GM18520 (cell line): ENCODE measurements at regions not wholly inside any gene's neighbourhood (a gene's known extent, or its start where the extent isn't known, plus 50 kb on each side); places are given as distances from the start of the nearest gene placed in this dataset.
A peak's percentile ranks its signal among the peaks of the same experiment; 100 is the strongest.

Experiments
- ATAC-seq: cut with Tn5 transposase; IDR thresholded peaks from one replicate; pipeline ENCODE4 v1.9.1; 2021; ENCODE audit not compliant: unreplicated experiment

DNA sequence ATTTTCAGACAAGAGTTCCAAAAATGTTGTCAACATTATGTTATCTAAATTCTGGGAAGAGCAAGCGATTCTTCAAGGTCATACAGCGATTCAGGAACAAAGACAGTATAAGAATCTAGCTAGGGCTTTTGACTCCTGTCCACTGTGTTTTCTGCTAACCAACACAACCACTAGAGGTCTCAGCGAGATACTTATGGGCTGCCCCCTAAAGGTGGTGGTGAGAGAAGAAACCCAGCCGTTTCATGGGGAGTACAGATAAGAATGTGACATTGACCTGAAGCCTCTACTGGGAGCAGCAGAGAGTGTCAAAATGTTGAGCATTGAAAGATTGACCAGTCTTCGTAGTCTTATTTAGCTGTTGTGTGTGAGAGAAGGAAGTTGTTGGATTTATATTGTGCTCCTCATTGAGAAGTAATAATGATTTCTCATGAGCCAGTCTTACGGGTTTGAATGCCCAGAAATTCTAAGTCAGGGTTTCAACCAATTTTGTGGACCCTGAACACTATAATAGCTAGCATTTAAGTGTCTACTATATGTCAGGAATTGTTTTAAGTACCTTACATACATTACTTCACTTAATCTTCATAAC, 168.3 kb downstream of the SPRY1 start:
- ATAC-seq = peak; percentile 94

DNA sequence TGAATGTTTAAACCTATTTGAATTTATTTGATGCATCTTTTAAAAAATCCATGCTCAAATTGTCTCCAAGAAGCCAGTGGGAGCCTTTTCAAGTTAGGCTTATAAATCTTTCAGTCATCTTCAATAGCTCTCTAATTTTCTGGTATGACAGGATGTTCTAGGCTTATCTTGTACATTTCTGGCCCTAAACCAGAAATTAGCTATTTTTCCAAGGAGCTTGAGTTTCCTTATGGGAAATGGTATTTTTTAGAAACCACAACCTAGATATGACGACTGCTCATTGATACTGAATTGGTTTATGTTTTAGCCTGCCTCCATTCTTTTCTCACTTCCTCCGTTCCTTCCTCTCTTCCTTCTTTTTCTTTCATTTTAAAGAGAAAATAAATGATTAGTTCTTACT, 172.3 kb downstream of the SPRY1 start:
- ATAC-seq = no peak

DNA sequence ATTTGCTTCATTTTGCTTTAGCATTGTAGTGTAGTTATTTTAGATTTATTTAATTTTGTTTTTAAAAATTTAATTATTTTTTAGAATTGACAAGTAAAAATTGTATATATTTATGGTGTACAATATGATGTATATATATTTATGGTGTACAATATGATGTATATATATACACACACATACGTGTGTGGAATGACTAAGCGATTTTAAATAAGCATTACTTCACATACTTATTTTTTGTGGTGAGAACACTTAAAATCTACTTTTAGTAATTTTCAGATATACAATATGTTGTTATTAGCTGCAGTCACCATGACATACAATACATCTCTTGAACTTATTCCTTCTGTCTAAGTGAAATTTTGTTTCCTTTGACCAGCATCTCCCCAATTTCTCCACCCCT, 172.9 kb downstream of the SPRY1 start:
- ATAC-seq = no peak

DNA sequence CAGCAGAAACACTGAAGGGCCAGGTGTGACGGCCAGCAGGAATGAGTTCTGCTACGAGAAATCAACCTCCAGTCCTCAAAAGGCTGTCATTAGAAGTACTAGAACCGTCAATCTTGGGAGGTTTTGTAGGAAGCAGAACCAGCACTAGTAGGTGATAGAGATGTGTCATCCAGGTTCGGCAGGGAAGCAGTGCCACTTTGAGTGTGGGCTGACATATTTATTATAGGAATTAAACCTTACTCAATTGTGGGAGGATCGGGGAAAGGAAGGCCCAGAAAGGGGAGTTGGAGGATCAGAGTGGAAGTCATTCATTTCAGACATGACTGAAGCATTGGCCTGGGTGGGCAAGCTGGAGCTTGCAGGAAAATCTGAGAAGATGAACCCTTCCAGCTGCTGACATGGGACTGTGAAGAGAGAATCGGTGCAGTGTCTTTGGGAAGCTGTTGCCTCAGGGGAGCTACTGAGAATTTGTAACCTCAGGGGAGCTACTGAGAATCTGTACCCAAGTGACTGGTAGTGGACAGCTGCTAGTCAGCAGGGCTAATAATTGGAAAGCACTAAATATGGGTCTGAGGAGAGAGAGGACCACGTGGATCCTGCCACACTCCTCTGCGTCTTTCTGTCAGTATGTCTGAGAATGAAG, 177.4 kb downstream of the SPRY1 start:
- no peak for ATAC-seq

DNA sequence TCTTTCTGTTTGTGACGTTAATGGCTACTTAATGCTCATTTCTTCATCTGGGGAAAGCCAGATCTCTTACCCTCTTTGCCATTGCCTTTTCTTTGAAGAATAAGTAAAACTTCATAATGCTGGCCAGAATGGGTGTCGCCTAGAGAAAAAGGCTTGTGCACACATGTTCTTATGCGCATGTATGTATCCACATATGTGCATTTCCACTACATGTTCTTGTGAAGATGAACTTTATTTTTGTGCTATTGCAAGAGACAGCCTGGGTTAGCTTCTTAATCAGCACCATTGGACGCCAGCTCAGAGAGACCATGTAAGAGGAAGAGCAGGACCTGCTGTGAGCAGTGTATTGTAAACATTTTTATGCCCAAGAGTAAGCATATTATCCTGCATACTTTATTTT, 178.7 kb downstream of the SPRY1 start:
- no peak for ATAC-seq

DNA sequence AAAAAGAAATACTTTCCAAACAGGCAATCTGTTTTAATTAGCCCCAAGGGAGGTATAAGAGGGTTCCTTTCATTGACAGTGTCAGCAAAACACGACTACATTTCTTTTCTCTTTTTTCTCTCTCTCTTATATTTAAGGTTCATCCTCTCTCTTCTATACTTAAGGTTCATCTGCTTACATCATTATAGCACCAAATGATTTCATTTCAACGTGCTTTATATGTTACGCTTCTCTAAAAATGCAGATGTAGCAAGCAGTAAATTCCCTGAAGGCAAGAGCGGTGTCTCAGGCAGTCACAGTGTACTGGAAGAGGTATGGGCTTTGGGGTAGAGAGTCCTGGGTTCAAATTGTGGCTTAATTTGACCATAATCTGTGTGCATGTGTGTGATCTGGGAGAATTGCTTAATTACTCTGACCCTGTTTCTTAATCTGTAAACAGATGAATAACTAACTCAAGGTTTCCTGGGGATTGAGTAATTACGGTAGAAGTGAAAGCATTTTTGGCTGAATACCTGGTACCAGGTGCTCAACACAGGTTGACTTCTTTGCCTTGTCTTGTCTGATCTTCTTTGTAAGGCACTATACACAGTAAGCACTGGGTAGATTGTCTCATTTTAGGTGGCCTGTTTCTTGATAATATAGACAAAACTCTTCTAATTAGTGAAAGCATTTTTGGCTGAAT, 180.8 kb downstream of the SPRY1 start:
- ATAC-seq = no peak

DNA sequence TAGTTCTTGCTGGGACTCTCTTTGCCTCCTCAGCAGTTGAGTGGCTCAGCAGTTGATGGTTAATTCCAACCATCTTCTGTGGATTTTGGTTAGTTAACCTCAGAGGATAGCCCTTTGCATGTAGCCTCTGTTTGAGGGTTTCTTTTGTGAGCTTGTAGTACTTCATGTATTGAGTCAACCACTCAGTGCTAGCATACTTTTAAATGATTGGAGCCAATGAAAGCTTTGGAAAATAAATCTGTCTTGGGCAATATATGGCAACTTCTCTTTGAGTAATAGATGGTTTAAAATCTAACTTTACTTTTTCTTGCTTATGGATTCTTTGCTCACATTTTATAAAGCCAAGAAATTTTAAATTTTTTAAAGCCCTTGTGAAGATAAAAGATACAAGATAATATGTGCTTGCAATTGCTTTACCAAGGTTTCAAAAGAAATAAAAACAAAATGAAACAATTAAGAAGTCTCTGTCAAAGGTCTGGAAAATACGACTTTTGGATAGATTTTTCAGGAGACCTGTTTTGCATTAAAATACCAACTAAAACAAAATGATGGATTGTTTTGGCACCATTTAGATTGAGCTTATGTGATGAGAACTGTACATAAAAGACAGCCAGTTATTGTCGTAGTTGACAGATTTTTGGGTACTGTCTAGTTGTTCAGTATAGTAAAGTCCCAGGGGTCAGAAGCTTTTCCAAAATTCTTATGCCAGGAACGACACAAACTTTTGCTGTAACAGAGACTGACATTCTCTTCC, 181.9 kb downstream of the SPRY1 start:
- no peak for ATAC-seq

DNA sequence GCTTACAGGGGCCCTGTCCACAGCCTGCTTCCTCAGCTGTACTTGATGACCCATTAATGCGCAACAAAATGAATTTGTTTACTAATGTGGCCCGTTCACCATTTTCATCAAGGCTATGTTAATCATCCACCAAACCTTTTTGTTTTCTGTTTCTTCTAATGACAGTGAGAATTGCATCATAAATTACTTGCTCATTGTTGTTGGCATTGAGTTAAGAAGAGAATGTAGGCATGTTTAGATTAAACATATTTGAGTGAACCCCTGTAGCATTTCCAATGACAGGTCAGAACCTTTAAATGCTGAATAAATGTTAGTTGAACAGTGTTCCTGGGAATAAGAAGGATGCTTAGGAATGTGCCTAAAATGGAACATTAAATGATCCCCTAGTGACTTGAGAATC, 183.4 kb downstream of the SPRY1 start:
- no peak for ATAC-seq

DNA sequence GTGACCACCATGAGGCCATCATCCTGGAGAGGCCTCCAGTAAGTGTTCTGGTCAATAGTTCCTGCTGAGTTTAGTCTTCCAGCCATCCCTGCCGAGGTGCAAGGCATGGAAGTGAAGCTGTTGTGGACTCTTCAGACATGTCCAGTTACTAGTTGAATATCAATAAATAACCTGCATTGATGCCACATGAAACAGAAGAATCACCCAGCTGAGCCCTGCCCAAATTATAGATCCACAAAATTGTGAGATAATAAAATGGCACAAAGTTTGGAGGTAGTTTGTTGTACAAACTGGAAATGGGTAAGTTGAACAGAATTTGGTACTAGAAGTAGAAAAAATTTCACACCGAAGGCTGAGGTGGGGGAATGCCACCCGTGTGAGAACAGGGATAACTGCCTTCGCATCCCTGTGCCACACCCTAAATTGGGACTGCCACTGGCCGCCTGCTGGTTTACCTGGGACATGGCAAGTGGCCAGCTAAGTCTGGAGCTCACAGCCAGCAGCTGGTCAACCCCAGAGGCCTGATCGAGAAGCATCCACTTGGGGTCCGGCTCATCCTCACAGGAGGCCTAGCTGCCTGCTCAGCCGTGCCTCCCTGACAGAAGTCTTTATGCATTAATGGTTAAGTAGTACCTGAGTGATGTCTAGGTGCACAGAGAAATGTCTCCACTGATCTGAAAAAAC, 184.5 kb downstream of the SPRY1 start:
- ATAC-seq = no peak

DNA sequence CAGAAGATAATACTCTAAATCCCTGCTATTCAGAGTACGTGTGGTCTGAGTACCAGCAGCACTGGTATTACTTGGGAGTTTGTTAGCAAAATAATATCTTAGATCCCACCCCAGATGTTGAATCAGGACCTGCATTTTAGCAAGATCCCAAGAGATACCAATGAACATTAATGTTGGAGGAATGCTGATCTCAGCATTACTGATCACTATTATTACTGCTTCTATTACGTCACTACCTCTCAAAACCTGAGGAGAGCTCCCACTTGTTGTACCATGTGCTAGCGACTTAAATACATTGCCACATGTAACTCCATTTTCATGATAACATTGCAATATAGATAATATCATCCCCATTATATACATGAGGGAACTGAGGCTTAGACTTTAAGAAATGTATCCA, 185.2 kb downstream of the SPRY1 start:
- ATAC-seq = no peak

DNA sequence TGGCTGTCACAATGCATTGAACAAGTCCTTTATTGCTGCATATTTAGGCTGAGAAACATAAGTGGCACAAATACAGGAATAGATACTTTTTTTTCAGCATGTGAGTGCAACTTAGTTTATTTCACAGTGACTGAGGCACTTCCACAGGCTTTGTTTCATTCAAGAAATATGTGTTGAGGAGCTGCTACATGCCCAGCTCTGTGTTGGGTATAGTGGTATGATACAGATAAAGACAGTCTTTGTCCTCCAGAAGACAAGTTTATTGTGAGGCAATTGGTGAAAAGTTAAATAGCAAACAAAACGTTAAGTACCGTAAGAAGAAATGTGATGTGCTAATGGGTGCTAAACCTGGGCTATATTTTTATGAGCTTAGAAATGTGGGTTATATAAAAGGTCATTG, 186.4 kb downstream of the SPRY1 start:
- ATAC-seq = no peak

DNA sequence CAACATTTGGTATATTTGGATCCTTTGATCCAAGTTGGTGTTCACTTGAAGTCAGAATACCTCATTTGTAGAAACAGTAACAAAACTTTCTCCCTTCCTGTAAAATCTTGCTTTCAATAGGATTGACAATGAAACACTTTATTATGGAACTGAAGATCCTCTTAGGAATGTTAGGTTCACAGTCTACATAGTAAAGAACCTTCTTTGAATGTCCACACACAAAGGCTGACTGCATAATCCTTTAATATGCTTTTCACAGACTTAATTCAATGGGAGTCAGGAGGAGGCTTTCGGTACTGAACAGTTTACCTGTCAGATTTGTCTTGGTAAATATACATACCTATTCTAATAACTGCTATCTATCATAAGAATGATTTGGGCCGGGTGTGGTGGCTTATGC, 188.5 kb downstream of the SPRY1 start:
- ATAC-seq = no peak

DNA sequence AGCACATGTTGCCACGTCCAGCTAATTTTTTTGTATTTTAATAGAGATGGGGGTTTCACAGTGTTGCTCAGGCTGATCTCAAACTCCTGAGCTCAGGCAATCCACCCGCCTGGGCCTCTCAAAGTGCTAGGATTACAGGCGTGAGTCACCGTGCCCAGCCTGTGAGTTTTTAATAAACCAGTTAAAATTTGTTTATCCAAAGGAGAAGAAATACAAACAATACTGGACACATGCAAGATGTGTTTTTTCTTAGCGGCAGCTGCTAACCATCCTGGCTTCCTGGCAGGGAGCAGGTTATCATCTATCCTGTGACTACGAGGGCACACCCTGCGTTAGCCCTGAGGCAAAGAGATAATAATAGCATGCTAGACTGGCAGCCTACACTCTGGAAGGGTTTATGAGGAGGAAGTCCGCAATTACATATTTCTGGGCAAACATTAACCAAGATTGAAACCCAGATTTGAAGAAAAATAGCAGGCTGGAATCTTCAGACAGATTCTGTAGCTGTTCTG, 191.4 kb downstream of the SPRY1 start:
- ATAC-seq = peak; percentile 12

DNA sequence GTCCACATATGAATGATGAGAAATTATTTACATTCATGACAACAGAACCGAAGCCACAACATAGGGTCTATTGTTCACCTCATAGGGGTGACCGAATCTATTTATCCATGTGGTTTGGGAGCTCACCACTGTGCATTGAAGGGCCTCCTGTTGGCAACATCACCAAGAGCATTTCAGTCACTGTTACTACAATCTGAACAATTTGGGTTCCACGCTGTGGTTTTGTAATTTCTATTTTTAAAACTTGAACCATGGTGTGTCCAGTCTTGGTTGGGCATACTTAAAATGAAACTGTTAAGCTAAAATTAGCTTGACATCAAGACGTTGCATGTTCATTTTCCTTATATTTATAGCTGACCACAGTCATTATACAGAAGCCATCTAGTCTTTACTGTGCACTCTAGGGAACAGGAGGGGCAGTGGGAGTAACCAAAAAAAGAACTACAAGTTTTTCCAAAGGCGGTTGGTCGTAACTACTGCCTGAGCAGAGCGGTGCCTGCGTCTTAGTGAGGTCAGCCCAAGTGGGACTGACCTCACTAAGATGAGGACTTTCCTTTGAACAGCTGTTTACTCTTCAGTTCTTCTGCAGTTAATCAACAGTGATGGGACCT, 192.1 kb downstream of the SPRY1 start:
- ATAC-seq = peak; percentile 85

DNA sequence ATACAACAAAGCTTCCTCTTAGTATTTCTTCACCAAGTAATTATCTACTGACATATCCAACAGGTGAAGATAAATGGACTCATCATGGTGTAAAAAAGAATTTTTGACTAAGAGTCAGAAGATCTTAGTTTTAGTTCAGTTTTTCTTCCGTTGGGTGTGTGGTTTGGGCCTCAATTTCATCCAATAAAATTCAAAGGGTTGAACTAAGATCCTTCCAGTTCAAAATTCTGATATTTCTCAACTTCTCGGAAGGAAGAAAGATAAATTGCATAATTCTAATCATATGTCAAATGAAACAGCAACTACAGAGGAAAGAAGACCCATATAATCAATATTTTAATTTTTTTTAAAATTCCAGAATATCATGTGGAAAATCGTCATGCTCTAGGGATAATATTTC, 192.7 kb downstream of the SPRY1 start:
- ATAC-seq = no peak

DNA sequence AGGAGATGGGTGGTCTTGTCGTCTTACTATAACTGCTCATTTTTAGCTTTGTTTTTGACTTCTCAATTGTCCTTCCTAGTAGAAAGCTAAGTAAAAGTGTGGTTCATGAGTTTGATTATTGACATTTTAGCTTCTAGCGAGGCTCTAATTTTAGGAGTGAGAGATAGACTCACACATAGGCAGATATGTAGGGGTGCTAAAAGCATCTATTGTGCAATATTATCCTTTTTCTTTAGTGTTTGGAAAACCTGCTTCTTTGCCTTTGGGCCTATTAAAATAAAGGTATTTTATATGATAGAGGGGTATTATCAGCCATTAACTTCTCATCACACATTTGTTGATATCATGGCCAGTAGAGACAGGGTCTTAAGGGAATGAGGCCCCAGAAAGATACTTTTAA, 195.3 kb downstream of the SPRY1 start:
- ATAC-seq = no peak

DNA sequence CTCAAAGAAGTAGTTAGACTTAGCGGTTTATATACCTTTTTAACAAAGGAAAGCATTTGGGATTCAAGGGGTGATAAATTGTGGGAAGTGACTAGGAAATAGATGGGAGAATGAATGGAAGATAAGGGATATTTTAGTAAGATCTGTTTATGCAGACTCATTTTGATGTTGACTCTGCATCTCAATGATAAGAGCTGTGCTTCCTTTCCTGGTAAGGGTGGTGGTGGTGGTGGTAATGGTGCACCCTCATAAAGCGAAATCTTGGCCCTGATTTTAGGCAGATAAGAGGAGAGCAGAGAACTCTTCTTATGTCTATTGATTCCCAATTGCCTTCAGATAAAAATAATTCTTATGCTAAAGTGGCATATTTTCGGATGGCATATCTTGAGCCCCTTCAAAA, 197.1 kb downstream of the SPRY1 start:
- ATAC-seq = no peak

DNA sequence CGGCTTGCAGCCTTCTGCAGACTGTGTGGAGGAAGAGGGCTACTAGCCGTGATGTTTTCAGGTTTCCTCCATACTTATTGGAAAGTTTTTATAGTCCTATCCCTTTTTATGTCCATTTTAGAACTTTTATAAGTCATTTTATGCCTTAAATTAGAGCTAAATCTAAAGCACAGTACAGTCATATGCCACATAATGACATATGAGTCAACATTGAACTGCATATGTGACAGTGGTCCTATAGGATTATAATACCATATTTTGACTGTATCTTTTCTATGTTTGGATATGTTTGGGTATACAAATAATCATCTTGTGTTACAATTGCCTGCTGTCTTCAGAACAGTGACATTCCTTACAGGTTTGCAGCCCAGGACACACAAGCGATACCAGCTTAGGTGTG, 200.2 kb downstream of the SPRY1 start:
- ATAC-seq = no peak

DNA sequence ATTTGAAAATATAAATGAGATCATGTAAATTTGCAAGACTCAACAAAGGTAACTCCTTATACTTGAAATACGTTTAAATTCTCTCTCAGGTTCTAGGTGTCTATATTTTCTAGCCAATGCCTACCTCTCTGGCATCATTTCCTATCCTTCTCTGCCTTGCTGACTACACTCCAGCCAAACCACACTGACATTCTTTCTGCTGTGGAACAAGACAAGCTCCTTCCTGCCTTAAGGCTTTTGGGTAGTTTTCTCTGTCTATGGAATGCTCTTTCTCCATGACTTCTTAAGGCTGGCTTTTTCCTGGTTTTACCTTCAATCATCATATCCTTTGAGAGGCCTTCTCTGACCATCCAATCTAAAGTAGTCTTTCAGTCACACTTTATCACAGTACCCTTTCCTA, 201.0 kb downstream of the SPRY1 start:
- no peak for ATAC-seq

DNA sequence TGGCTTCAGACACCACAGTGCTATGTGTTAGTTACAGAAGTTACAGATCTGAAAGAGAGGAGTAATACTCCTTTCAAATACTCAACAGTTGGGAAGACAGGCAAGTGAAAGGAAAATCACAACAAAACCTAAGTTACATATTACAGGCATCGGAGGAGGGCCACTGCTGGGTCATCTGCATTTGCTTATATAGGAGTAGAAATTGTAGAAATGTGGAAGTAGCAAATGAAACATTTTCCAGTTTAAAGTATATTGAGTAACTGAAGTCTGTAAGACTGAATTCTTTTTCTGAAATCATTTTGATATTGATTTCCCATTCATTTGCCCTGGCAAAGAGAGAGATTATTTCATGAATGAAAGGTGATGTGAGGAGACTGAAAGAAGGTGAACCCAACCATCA, 201.7 kb downstream of the SPRY1 start:
- ATAC-seq = no peak
